Cardiac septum (tissue), 1 donor: ENCODE measurements at regions not wholly inside any gene's neighbourhood (a gene's known extent, or its start where the extent isn't known, plus 50 kb on each side); places are given as distances from the start of the nearest gene placed in this dataset.

Experiments
- DNase-seq: peaks from one replicate; pipeline ENCODE4 v3.0.0-alpha.2; 2020; ENCODE audit warnings: low spot score
- intact Hi-C: fragments of 100-400 bp; cut with DNase I; formaldehyde crosslinking; loops from one replicate; pipeline ENCODE4 v1.14.0; 2022
- donor health status: DM: no; HTN: no; CAD: no.

DNA sequence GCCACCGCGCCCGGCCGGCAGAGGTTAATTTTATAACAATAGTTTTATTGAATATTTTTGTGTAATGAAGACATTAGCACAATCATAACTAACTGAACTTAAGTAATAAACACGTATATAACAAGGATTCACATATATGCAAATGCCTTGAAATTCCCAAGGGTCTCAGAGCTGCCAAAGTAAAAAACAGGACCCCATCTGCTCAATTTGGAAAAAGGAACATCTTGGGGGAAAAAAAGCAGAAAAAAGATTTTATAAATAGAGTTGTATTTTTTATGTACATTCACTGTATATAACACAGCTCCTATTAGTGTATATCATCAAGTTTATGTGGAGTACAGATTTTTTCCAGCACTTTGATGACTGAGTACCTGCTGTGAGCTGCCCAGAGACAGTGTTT lies 366.7 kb downstream of the BRINP1 start:
- intact Hi-C loops, result no loop called here
- DNase-seq, result no peak

DNA sequence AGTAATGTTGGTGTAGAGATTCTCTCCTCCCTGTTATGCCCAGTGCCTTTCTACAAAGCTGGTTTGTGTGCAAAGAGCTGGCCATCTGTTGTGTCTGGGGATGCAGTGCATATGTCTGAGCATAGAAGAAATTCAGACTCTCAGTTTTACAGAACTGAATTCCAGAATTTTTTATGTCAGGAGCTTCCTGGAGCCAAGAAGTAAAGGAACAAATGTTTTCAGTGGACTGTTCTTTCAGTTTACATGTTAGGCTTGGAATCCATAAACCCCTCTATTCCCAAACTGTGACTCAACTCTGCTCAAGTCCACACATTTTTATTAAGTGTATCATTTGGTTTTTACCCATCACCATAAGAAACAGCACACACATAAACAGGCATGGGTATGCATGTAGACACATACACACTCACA lies 366.0 kb downstream of the BRINP1 start:
- intact Hi-C loops, result no loop called here
- DNase-seq, result no peak

DNA sequence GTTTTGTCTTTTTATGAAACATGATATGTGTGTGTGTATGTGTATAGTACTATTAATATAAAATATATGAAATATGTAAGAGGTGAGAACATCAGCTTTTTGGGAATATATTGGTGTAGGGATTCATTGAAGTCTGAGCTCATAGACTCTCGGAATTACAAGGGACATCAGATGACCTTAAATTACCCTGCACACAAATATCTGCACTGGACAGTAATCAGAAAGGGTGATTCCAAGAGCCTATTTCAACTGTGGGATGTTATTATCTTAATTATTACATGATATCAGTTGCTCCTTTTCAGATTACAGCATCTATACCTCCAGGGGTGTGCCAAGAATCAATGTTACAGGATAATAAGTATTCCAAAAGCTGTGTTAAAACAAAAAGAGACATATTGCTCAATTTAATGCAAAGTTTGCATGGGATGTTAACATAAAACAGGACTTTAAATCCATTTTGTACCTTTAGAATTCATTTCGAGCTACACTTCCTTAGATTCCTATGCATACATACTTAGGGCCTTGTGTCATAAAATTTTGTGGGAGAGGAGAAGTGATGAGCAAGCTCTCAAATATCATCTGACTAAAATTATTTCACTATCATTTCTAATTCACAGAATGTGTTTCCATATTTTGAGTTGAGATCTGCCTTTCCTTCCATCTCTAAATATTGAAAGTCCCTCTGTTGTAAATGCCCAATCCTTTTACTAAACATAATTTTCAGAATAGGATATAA lies 365.2 kb downstream of the BRINP1 start:
- intact Hi-C loops, result loop anchor here (1.0 to 2.0 kb wide), 2 partner anchors 23 to 48 kb away; no protein-coding TSS in a partner anchor
- no peak for DNase-seq

DNA sequence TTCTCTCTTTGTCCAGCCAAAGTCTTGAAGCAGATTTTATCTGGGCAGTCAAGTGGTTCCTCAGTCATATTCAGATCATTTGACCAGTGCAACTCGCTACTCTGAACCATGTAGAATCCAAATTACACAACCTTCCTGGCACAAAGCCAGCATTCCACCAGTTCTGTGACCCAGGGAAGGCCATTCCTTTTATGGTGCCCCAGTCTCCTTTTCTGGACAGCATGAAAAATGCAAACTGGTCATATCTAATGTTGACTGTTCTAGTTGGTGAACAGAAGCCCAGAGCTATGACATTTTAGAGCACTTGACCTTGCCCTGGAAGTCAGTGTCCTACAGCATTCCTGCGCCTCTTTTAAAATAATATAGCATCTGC lies 364.6 kb downstream of the BRINP1 start:
- intact Hi-C loops, result loop anchor here (1.0 to 2.0 kb wide), 2 partner anchors 22 to 48 kb away; no protein-coding TSS in a partner anchor
- peak; percentile 76 for DNase-seq

DNA sequence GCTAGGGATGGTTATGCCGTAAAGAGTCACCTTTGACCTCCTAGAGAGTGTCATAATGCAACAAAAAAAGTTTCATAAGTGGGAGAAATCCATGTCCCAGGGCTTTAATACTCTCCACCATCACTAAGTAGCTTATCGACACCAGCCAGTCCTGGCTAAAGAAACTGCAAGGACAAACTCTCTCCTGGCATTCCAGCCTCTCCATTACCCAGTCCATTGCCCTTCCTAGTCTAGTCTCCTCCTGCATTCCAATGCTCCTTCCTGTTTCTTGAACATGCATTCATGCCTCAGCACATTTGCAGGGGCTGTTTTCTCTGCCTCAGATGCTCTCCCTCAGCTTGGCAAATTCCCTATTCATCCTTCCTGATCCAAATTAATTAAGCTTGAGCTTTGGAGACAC lies 364.1 kb downstream of the BRINP1 start:
- no peak for DNase-seq
- intact Hi-C loops, result loop anchor here (2.0 kb wide), 1 partner anchor 22 kb away; no protein-coding TSS in a partner anchor

DNA sequence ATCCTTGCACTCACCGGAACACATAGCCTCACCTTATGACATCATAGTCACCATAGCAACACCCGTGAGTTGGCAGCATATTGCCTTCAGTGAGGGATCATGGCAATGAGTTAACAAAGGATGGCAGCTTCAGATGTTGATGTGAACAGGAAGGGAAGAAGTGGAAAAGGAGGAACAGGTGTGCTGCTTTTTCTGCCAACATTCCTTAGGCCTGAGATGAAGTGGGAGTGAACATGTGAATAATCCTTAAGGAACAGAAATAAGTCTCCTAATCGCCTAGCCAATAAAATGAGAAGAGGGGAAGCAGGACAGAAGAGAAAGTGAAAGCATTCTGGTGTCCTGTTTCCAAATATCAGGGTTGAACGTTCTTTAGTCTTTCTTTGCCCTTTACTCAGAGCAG lies 360.0 kb downstream of the BRINP1 start:
- intact Hi-C loops, result no loop called here
- no peak for DNase-seq

DNA sequence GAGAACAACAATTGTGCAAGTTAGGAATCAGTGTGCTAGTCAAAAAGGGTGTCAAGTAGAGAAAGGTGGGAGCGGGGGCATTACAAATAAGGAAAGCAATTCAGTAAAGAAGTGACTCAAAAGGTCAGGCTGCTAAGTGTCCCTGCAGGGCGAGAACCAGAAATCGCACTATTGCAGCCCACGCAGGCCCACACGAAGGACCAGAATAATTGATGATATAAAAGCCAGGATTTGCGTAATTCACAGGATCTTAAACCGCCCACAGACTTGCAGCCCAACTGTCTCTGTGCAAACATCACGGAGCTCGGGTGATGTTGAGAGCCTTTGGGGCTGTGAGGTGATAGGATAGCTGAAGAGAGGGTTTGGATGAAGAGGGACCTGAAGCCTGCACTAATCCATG lies 349.0 kb downstream of the BRINP1 start:
- peak; percentile 74 for DNase-seq

DNA sequence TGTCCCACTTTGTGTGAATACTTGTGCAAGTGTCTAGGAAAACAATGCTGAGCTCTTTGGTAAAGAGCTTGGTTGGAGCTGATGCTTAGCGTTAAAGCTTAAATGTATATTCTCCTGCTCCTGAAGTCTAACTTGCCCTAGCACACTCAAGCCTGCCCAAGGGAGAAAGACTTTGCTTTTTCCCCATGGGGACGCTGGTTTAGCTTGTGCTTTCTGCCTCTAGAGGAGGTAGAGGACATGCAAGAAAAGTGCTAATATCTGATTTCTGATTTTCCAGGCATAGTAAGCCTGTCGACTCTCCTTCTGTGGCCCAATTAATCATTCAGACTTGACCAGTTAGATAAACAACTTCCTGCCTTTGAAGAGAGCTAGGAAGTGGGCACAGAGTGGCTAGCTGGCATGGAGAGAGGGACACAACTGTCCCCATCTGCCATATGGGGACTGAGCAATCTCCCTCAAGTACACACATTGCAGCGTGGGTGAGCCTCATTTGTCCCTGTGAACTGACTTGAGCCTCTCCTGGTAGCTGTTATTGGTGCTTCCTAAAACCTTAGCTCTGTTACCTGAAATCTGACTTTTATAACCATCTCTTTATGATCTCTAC lies 348.4 kb downstream of the BRINP1 start:
- intact Hi-C loops, result no loop called here
- DNase-seq, result no peak

More for the DNA sequence above, 349.0 kb downstream of the BRINP1 start:
- intact Hi-C loops, result no loop called here

DNA sequence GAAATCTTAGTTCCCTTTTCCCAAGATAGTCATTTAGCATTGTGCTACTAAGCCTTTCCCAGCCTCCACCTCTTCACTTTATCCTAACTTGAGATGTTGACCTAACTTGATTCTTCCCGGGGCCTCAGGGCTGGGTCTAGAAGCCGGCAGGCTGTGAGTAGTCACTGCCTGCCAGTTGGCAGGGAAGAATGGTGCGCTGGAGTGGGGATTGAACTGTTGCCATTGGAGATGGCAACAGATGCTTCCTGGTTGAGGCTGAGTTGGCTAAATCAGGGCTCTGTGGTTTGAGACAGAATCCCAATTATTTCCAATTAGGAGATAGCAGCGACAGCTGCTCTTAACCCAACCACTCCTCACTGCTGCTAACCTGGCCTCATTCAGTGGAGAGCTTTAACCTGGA lies 343.1 kb downstream of the BRINP1 start:
- intact Hi-C loops, result loop anchor here (2.0 kb wide), 1 partner anchor 21 kb away; no protein-coding TSS in a partner anchor

DNA sequence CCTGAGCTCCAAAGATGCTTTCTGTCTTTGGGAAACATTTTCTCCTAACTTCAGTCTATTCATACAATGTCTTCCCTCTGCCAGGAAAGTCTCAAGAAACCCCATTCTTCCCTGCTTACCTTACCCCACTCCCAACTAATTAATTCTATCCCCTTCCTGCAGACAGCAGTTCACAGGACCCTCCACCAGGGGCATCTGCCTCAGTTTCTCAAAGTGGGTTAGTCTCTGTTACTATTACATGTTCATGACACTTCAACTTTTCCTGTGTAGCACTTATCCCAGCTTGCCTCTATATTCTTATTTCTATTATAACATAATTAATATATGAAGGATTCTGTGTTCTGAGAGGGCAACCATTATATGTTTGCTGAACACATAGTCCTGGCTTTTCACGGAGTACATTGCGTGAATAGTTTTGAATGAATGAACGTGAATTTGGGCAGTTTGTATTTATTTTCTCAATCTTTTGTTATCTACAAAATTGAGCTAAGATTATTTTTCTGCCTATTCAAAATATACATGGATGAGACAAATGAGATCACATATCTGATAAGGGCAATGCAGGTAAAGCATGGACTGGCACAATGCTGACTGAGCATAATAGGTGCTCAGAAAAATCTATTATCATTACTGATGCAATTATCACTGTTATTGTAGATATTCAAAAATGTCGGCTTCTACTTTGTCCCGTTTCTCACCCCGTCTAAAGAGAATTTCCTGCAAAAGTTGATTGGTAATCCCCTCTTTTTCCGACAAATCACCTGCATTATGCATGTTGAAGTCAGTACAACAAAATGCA lies 341.1 kb downstream of the BRINP1 start:
- intact Hi-C loops, result loop anchor here (2.0 kb wide), 1 partner anchor 23 kb away; no protein-coding TSS in a partner anchor

More for the DNA sequence above, 343.1 kb downstream of the BRINP1 start:
- no peak for DNase-seq

DNA sequence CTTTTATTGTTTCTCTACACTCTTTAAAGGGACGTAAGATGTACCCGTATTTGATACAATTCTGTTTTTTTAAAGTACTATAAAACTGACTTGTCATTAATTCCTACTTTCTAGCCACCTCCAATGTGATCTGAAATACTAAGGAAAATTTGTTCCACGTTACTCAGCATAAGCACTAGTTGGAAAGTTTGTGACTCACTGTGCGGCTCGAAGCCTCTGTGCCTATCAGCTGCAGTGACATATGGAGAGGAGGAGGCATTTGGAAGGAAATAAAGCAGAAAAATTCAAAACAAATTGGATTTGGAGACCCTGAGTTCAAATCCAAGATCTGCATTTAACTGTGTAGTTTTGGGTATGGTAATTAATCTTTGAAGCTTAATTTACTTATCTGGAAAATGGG lies 339.3 kb downstream of the BRINP1 start:
- DNase-seq, result no peak
- intact Hi-C loops, result no loop called here

More for the DNA sequence above, 341.1 kb downstream of the BRINP1 start:
- no peak for DNase-seq

DNA sequence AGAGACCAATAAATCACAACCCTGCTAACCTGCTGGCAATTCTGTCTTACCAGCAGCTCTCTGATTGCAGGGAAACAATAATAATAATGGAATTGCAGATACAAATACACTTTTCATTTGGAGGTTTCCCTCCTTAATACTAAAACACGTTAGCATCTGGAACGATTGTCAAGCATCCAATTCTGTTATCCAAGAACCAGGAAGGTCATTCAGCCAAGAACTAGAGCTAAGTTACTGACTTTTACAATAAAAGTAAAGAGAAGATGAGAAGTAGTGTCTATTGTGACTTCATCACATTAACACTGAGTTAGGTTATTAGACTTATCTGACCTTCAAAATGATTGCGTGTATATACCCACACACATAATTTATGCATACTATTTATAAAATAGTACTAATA lies 335.6 kb downstream of the BRINP1 start:
- intact Hi-C loops, result no loop called here
- DNase-seq, result no peak

DNA sequence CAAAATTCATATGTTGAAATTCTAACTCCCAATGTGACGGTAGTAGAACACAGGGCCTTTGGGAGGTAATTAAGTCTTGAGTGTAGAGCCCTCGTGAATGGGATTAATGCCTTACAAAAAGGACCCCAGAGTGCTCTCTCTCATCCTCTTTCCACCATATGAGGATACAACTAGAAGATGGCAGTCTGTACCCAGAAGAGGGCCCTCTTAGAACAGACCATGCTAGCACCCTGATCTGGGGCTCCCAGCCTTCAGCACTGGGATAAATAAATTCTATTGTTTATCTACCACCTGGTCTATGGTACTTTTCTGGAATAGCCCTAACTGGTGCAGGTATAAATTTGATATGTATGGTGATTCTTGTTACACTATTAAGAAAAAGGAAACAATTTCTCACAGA lies 332.3 kb downstream of the BRINP1 start:
- intact Hi-C loops, result no loop called here

DNA sequence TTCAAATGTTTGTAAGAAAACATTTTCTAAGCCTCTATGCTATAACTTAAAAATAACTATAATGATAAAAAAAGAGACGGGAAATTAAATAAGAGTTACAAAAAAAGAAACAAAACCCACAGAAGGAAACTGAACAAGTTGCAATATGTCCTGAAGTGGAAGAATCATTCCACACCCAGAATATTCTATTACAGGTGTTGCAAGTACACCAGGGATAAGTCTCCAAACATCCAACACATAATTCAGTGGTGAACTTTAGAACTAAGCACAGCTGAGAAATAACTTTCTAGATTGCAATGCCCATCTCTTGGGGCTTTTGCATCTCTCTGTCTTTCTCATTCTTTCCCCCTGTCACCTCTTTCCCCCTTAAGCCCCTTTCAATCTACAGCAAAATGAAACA lies 325.2 kb downstream of the BRINP1 start:
- no peak for DNase-seq
- intact Hi-C loops, result no loop called here

More for the DNA sequence above, 332.3 kb downstream of the BRINP1 start:
- DNase-seq, result no peak

DNA sequence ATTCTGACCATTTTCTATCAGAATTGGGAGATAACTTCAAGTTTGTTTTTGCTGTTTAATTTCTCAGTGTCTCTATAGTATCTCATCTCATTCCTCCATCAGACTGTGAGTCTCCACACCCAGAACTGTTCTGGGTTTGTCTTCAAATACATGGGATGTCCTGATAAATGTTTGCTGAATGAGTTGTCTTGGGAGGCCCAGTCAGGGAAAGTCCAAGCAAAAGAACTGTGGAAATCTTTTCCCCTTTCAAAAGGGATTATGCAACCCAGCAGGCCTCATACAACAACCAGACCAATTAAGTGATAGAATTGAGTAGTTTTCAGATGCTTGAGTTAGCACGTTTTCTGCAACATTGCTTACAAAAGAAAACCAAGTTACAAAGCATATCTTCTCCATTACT lies 324.4 kb downstream of the BRINP1 start:
- intact Hi-C loops, result no loop called here
- no peak for DNase-seq

DNA sequence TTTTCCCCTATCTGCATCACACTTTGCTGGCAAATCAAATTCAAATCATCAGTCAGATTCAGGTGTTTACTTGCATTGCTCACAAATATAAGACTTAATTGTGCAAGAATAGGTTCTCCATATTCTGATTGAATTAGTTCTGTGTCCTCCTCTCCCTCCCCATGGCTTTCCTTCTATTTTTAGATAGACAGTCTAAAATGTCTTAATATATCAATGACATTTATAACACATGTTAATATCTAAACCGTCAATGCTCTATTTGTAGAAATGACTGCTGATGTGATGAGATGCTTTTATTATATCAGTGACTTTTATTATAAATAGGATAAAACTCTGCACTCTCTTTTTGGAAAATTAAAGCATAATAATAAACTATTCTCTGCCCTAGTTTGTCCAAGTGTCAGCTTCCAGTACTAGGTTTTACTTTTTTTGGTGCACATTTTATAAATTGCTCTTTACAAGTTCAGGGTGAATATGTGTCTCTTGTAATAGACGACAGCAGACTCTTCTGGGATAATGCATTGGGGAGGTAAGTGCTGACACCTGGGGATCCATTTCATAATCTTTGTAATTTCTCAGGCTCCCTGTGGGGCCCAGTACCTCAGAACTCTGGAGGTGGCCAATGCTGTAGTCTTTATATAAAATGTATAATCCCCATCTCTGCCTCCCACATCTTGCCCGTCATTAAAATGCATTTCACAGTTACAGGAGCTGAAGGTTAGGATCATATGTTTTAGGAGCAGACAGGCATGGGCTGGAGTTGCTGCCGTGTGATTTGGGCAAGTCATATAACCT lies 321.5 kb downstream of the BRINP1 start:
- no peak for DNase-seq
- intact Hi-C loops, result no loop called here

DNA sequence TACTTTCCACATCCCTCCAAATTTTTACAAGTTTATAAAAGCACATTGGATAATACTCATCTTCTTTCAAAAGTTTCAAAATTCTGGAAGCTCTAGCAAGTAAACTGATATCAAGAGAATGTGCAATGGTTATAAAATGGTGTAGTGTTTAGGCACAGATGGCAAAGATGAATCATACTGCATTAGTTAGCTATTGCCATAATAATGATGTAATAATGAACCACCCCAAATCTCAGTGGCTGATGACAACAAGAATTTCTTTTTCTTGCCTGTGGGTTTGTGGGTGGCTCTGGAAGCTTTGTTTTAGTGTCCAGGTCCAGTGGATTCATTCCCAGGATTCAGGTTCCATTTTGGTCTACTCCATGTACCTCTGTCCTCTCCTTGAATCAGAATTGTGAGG lies 319.0 kb downstream of the BRINP1 start:
- DNase-seq, result no peak
- intact Hi-C loops, result no loop called here

DNA sequence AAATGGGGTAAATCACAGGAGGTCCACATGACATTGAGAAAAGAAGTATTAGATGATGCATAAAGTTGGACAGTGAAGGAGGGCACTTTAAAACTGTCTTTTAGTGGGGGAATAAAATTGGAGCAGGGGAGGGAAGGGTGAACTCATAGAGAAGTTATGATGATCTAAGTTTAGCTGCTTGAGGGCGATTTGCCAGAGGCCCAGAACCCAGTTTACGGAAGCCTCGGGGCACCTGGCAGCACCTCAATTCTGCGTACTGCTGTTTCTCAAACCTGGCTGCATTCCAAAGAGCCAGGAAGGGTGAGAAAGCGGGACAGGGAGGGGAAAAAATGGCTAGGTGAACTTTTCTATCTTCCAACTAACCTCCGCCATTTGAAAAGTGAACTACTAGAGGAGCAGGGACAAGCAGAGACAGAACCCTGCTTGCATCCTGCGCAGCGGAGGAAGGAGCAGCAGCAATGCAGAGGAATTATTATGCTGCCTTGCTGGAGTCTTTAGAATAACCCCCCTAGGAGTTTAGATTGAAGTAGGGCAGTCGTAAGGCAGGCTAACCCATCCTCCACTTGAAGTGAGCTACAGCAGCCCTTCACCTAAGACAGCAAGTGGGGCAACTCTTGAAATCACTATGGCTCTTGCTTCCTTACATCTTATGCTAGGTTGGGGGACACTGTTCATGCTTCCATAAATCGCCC lies 316.8 kb downstream of the BRINP1 start:
- intact Hi-C loops, result loop anchor here (1.0 kb wide), 1 partner anchor 48 kb away; no protein-coding TSS in a partner anchor
- no peak for DNase-seq

DNA sequence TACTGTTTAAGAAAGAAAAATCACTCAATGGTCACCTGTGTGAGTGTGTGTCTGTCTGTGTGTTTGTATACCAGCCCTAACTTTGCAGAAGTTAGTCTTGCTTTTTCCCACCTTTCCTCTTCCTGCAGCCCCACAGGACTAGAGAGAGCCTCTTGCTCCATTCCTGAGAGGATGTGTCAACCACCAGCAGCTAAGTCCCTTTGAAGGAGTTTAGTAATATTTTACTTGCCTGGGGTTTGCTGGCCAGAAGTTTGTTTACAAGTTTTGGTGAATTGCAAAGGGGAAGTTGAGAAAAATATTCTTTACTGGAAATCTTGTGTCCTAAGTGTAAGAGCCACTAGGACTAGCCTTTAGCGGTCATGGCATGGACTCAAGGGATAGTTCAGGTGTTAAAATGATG lies 316.2 kb downstream of the BRINP1 start:
- intact Hi-C loops, result no loop called here
- no peak for DNase-seq
